ENCODE measurements at regions not wholly inside any gene's neighbourhood (a gene's known extent, or its start where the extent isn't known, plus 50 kb on each side); places are given as distances from the start of the nearest gene placed in this dataset.

- no peaks in the 10 kb centered on the region for H3K4me1 Mint-ChIP-seq
- ChIA-PET CTCF (ENCODE audit: partially characterized antibody) (no interaction called here), POLR2A (ENCODE audit: partially characterized antibody) (no interaction called here)
- no peak overlapping the region for H3K27ac ChIP-seq (ENCODE audit: low read depth, low read length)
- no peaks in the 10 kb centered on the region for H3K27me3 Mint-ChIP-seq
- H3K36me3 Mint-ChIP-seq = no peaks in the 10 kb centered on the region
- no peak overlapping the region for H3K27ac Mint-ChIP-seq
- H3K4me3 ChIP-seq (ENCODE audit: low read length in 2 of 2) = no peak overlapping the region
- H3K9me3 Mint-ChIP-seq = peaks cover 0 to 16% (median 5%) of the 10 kb centered on the region in 8 donors
- no peaks in the 10 kb centered on the region for H3K4me1 ChIP-seq (ENCODE audit: insufficient read depth, low read length)
- H3K27me3 ChIP-seq (ENCODE audit: insufficient read depth, low read length) = no peaks in the 10 kb centered on the region
- H3K9me3 ChIP-seq (ENCODE audit: control insufficient read depth in 1 of 2, low read length in 2 of 2) = no peaks in the 10 kb centered on the region
- DNase-seq = no peak
- intact Hi-C loops (cut with micrococcal nuclease) = no loop called here
- no peak overlapping the region for H3K4me3 Mint-ChIP-seq
- H3K36me3 ChIP-seq (ENCODE audit: insufficient read depth, low read length) = no peaks in the 10 kb centered on the region
Measured at GRCh38 chr20:7355051-7355450, 585.2 kb downstream of the HAO1 start.

DNA sequence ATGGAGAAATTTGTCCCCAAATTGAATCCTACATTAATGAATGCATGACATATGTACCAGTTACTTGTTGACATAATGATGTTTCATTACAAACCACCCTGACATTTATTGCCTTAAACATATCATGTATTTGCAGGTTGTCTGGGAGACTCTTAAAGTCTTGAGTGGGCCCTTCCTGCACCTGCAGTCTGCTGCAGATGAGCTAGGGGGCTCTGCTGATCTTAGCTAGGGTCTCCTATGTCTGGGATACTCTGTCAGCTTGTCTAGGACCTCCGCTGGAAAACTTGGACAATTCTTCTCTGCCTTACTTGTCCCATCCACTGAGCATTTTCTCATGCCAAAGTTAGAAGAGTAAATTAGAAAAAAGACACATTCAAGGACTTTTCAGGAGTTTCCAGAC lies 581.6 kb downstream of the HAO1 start:
- H3K36me3 Mint-ChIP-seq = no peaks in the 10 kb centered on the region
- DNase-seq = no peak

DNA sequence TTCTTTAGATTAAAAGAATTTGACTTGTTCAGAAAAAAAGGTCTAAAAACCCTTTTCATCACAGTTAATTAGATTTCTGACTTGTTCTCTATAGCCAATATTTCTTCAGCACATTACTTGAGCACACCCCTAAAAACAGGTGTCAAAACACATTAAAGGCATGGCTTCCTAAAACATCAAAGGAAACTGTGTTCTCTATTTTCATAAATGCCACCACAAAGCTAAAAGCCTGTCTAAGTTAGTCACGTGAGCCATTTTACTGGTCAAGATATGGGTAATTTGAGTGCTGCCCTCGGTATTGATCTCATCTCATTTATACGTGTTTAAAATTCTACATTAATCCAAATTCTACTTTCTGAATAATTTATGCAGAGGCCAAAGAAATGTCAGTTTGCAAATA lies 580.5 kb downstream of the HAO1 start:
- POLR2A ChIA-PET (ENCODE audit: partially characterized antibody) = no interaction called here
- no peaks in the 10 kb centered on the region for H3K4me1 Mint-ChIP-seq
- no peak overlapping the region for H3K4me3 Mint-ChIP-seq

More for the DNA sequence above, 581.6 kb downstream of the HAO1 start:
- no peak overlapping the region for H3K4me3 Mint-ChIP-seq
- H3K9me3 Mint-ChIP-seq = peaks cover 0 to 16% (median 5%) of the 10 kb centered on the region in 8 donors
- H3K4me1 ChIP-seq (ENCODE audit: insufficient read depth, low read length) = no peaks in the 10 kb centered on the region
- CTCF ChIA-PET (ENCODE audit: partially characterized antibody) = no interaction called here
- no peak overlapping the region for H3K27ac ChIP-seq (ENCODE audit: low read depth, low read length)
- no peaks in the 10 kb centered on the region for H3K27me3 Mint-ChIP-seq
- H3K27ac Mint-ChIP-seq = no peak overlapping the region
- no peaks in the 10 kb centered on the region for H3K9me3 ChIP-seq (ENCODE audit: control insufficient read depth in 1 of 2, low read length in 2 of 2)
- intact Hi-C loops (cut with micrococcal nuclease) = no loop called here
- POLR2A ChIA-PET (ENCODE audit: partially characterized antibody) = no interaction called here
- H3K4me1 Mint-ChIP-seq = no peaks in the 10 kb centered on the region
- no peak overlapping the region for H3K4me3 ChIP-seq (ENCODE audit: low read length in 2 of 2)
- H3K36me3 ChIP-seq (ENCODE audit: insufficient read depth, low read length) = no peaks in the 10 kb centered on the region
- no peaks in the 10 kb centered on the region for H3K27me3 ChIP-seq (ENCODE audit: insufficient read depth, low read length)

DNA sequence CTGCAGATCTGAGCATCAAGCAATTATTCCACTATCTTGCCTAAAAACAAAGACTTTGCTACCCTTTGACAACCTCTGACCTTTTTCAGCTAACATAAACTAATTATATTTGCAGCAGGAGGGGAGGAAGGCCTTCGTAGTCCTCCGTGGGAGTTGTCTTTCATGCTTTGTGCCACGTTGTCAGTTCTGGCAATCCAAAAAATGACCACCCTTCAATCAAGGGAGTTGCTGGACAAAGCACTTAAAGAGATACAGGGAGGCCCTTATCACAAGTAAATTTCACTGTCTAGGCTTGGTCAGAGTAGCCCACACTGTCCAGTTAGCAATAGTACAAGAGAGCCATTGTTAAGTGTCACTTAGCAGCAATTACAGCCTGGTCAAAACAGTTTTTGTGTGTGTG lies 578.9 kb downstream of the HAO1 start:
- H3K9me3 Mint-ChIP-seq = peaks cover 0 to 20% (median 9%) of the 10 kb centered on the region in 8 donors
- no peaks in the 10 kb centered on the region for H3K36me3 Mint-ChIP-seq
- intact Hi-C loops (cut with micrococcal nuclease) = no loop called here
- CTCF ChIA-PET (ENCODE audit: partially characterized antibody) = no interaction called here
- Histone ChIP-seq H3K36me3 (ENCODE audit: insufficient read depth, low read length) (no peaks in the 10 kb centered on the region), H3K27ac (ENCODE audit: low read depth, low read length) (no peak overlapping the region), H3K9me3 (ENCODE audit: control insufficient read depth in 1 of 2, low read length in 2 of 2) (no peaks in the 10 kb centered on the region), H3K4me1 (ENCODE audit: insufficient read depth, low read length) (no peaks in the 10 kb centered on the region), H3K27me3 (ENCODE audit: insufficient read depth, low read length) (no peaks in the 10 kb centered on the region), H3K4me3 (ENCODE audit: low read length in 2 of 2) (no peak overlapping the region)
- POLR2A ChIA-PET (ENCODE audit: partially characterized antibody) = no interaction called here
- no peak for DNase-seq
- no peak overlapping the region for H3K4me3 Mint-ChIP-seq
- no peak overlapping the region for H3K27ac Mint-ChIP-seq
- H3K27me3 Mint-ChIP-seq = no peaks in the 10 kb centered on the region
- no peaks in the 10 kb centered on the region for H3K4me1 Mint-ChIP-seq

More for the DNA sequence above, 580.5 kb downstream of the HAO1 start:
- no peak for DNase-seq
- Mint-ChIP-seq H3K27me3 (no peaks in the 10 kb centered on the region), H3K9me3 (peaks cover 0 to 21% (median 9%) of the 10 kb centered on the region in 8 donors), H3K36me3 (no peaks in the 10 kb centered on the region), H3K27ac (no peak overlapping the region)
- Histone ChIP-seq H3K27me3 (ENCODE audit: insufficient read depth, low read length) (no peaks in the 10 kb centered on the region), H3K36me3 (ENCODE audit: insufficient read depth, low read length) (no peaks in the 10 kb centered on the region), H3K4me3 (ENCODE audit: low read length in 2 of 2) (no peak overlapping the region), H3K4me1 (ENCODE audit: insufficient read depth, low read length) (no peaks in the 10 kb centered on the region), H3K27ac (ENCODE audit: low read depth, low read length) (no peak overlapping the region), H3K9me3 (ENCODE audit: control insufficient read depth in 1 of 2, low read length in 2 of 2) (no peaks in the 10 kb centered on the region)
- intact Hi-C loops (cut with micrococcal nuclease) = no loop called here
- CTCF ChIA-PET (ENCODE audit: partially characterized antibody) = no interaction called here

GRCh38 chr20:7361931-7362330 lies 578.3 kb downstream of the HAO1 start:
- no peaks in the 10 kb centered on the region for H3K27me3 ChIP-seq (ENCODE audit: insufficient read depth, low read length)
- Mint-ChIP-seq H3K4me3 (no peak overlapping the region), H3K27ac (no peak overlapping the region), H3K27me3 (no peaks in the 10 kb centered on the region), H3K4me1 (no peaks in the 10 kb centered on the region), H3K9me3 (peaks cover 0 to 21% (median 9%) of the 10 kb centered on the region in 8 donors), H3K36me3 (no peaks in the 10 kb centered on the region)
- no peaks in the 10 kb centered on the region for H3K4me1 ChIP-seq (ENCODE audit: insufficient read depth, low read length)
- DNase-seq = no peak
- ChIA-PET CTCF (ENCODE audit: partially characterized antibody) (no interaction called here), POLR2A (ENCODE audit: partially characterized antibody) (no interaction called here)
- intact Hi-C loops (cut with micrococcal nuclease) = no loop called here
- H3K4me3 ChIP-seq (ENCODE audit: low read length in 2 of 2) = no peak overlapping the region
- H3K9me3 ChIP-seq (ENCODE audit: control insufficient read depth in 1 of 2, low read length in 2 of 2) = no peaks in the 10 kb centered on the region
- H3K27ac ChIP-seq (ENCODE audit: low read depth, low read length) = no peak overlapping the region
- no peaks in the 10 kb centered on the region for H3K36me3 ChIP-seq (ENCODE audit: insufficient read depth, low read length)

- DNase-seq = no peak
- H3K9me3 ChIP-seq (ENCODE audit: control insufficient read depth in 1 of 2, low read length in 2 of 2) = no peaks in the 10 kb centered on the region
- H3K27ac ChIP-seq (ENCODE audit: low read depth, low read length) = no peak overlapping the region
- CTCF ChIA-PET (ENCODE audit: partially characterized antibody) = no interaction called here
- Mint-ChIP-seq H3K4me1 (no peaks in the 10 kb centered on the region), H3K4me3 (no peak overlapping the region), H3K27me3 (no peaks in the 10 kb centered on the region), H3K9me3 (peaks cover 2 to 23% (median 9%) of the 10 kb centered on the region in 8 donors), H3K36me3 (no peaks in the 10 kb centered on the region), H3K27ac (no peak overlapping the region)
- intact Hi-C loops (cut with micrococcal nuclease) = no loop called here
- no peaks in the 10 kb centered on the region for H3K27me3 ChIP-seq (ENCODE audit: insufficient read depth, low read length)
- H3K4me3 ChIP-seq (ENCODE audit: low read length in 2 of 2) = no peak overlapping the region
- no peaks in the 10 kb centered on the region for H3K36me3 ChIP-seq (ENCODE audit: insufficient read depth, low read length)
- POLR2A ChIA-PET (ENCODE audit: partially characterized antibody) = no interaction called here
- H3K4me1 ChIP-seq (ENCODE audit: insufficient read depth, low read length) = no peaks in the 10 kb centered on the region
Measured at GRCh38 chr20:7362601-7363000, 577.7 kb downstream of the HAO1 start.

- Histone ChIP-seq H3K4me3 (ENCODE audit: low read length in 2 of 2) (no peak overlapping the region), H3K27ac (ENCODE audit: low read depth, low read length) (no peak overlapping the region), H3K36me3 (ENCODE audit: insufficient read depth, low read length) (no peaks in the 10 kb centered on the region), H3K9me3 (ENCODE audit: control insufficient read depth in 1 of 2, low read length in 2 of 2) (no peaks in the 10 kb centered on the region), H3K27me3 (ENCODE audit: insufficient read depth, low read length) (no peaks in the 10 kb centered on the region), H3K4me1 (ENCODE audit: insufficient read depth, low read length) (no peaks in the 10 kb centered on the region)
- H3K4me1 Mint-ChIP-seq = no peaks in the 10 kb centered on the region
- H3K9me3 Mint-ChIP-seq = peaks cover 3 to 26% (median 8%) of the 10 kb centered on the region in 8 donors
- intact Hi-C loops (cut with micrococcal nuclease) = no loop called here
- no peaks in the 10 kb centered on the region for H3K27me3 Mint-ChIP-seq
- H3K36me3 Mint-ChIP-seq = no peaks in the 10 kb centered on the region
- no peak for DNase-seq
- ChIA-PET POLR2A (ENCODE audit: partially characterized antibody) (no interaction called here), CTCF (ENCODE audit: partially characterized antibody) (no interaction called here)
- no peak overlapping the region for H3K27ac Mint-ChIP-seq
- H3K4me3 Mint-ChIP-seq = no peak overlapping the region
Measured at GRCh38 chr20:7366189-7366588, 574.1 kb downstream of the HAO1 start.

GRCh38 chr20:7371518-7372163 lies 568.6 kb downstream of the HAO1 start:
- H3K4me1 ChIP-seq (ENCODE audit: insufficient read depth, low read length) = no peaks in the 10 kb centered on the region
- Mint-ChIP-seq H3K27ac (no peak overlapping the region), H3K27me3 (no peaks in the 10 kb centered on the region), H3K4me3 (no peak overlapping the region), H3K4me1 (peaks cover 0 to 2% (median 0%) of the 10 kb centered on the region in 4 donors), H3K36me3 (no peaks in the 10 kb centered on the region), H3K9me3 (peaks cover 0 to 9% (median 4%) of the 10 kb centered on the region in 8 donors)
- intact Hi-C loops (cut with micrococcal nuclease) = no loop called here
- DNase-seq = no peak
- no peaks in the 10 kb centered on the region for H3K27me3 ChIP-seq (ENCODE audit: insufficient read depth, low read length)
- H3K9me3 ChIP-seq (ENCODE audit: control insufficient read depth in 1 of 2, low read length in 2 of 2) = no peaks in the 10 kb centered on the region
- H3K27ac ChIP-seq (ENCODE audit: low read depth, low read length) = no peak overlapping the region
- POLR2A ChIA-PET (ENCODE audit: partially characterized antibody) = no interaction called here
- H3K4me3 ChIP-seq (ENCODE audit: low read length in 2 of 2) = no peak overlapping the region
- no peaks in the 10 kb centered on the region for H3K36me3 ChIP-seq (ENCODE audit: insufficient read depth, low read length)
- CTCF ChIA-PET (ENCODE audit: partially characterized antibody) = no interaction called here
